Hematopoietic multipotent progenitor cell treated with erythropoietin and hydrocortisone succinate and interleukin-3 and kit ligand, for 6 days (in vitro differentiated cells): ENCODE measurements at regions not wholly inside any gene's neighbourhood (a gene's known extent, or its start where the extent isn't known, plus 50 kb on each side); places are given as distances from the start of the nearest gene placed in this dataset.
"Not testable (repeated sequence)": the region's sequence is repeated elsewhere in the genome, so short reads cannot be mapped to it uniquely, and the experiment has no call there.

Experiments
- DNase-seq: peaks from one replicate; pipeline ENCODE4 v3.0.0-alpha.2; 2015

GRCh38 chr1:20432341-20432740 is 53.7 kb downstream of the CAMK2N1 start:
- no peak for DNase-seq

GRCh38 chr1:20431176-20431460 is 54.9 kb downstream of the CAMK2N1 start:
- DNase-seq = no peak

GRCh38 chr1:20430355-20431175 is 55.4 kb downstream of the CAMK2N1 start:
- peak; percentile 40 for DNase-seq

- no peak for DNase-seq
Observed at GRCh38 chr1:20429296-20429695, 56.7 kb downstream of the CAMK2N1 start.

- no peak for DNase-seq
Observed at GRCh38 chr1:20428841-20429240, 57.2 kb downstream of the CAMK2N1 start.

GRCh38 chr1:20426923-20427322 is 59.1 kb downstream of the CAMK2N1 start:
- no peak for DNase-seq

GRCh38 chr1:20426371-20426770 is 59.6 kb downstream of the CAMK2N1 start:
- no peak for DNase-seq

- DNase-seq = no peak
Observed at GRCh38 chr1:20425622-20426021, 60.4 kb downstream of the CAMK2N1 start.

- no peak for DNase-seq
Observed at GRCh38 chr1:20423169-20423795, 62.7 kb downstream of the CAMK2N1 start.

- DNase-seq = no peak
Observed at GRCh38 chr1:20421441-20421840, 64.6 kb downstream of the CAMK2N1 start.

- DNase-seq = no peak
Observed at GRCh38 chr1:20417581-20417980, 68.4 kb downstream of the CAMK2N1 start.

GRCh38 chr1:20416706-20417105 is 69.3 kb downstream of the CAMK2N1 start:
- no peak for DNase-seq

GRCh38 chr1:20413776-20414140 is 72.3 kb downstream of the CAMK2N1 start:
- no peak for DNase-seq

- no peak for DNase-seq
Observed at GRCh38 chr1:20413136-20413775, 72.8 kb downstream of the CAMK2N1 start.

GRCh38 chr1:20411196-20411980 is 74.6 kb downstream of the CAMK2N1 start:
- no peak for DNase-seq

- no peak for DNase-seq
Observed at GRCh38 chr1:20410503-20410902, 75.5 kb downstream of the CAMK2N1 start.

- no peak for DNase-seq
Observed at GRCh38 chr1:20409971-20410370, 76.0 kb downstream of the CAMK2N1 start.

- DNase-seq = no peak
Observed at GRCh38 chr1:20409012-20409411, 77.0 kb downstream of the CAMK2N1 start.

- not testable (repeated sequence) for DNase-seq
Observed at GRCh38 chr1:20408133-20408650, 77.8 kb downstream of the CAMK2N1 start.

- DNase-seq = no peak
Observed at GRCh38 chr1:20405893-20406604, 80.0 kb downstream of the CAMK2N1 start.

- DNase-seq = no peak
Observed at GRCh38 chr1:20405051-20405754, 80.8 kb downstream of the CAMK2N1 start.
